ENCODE measurements at regions not wholly inside any gene's neighbourhood (a gene's known extent, or its start where the extent isn't known, plus 50 kb on each side); places are given as distances from the start of the nearest gene placed in this dataset.
"Not testable (repeated sequence)": the region's sequence is repeated elsewhere in the genome, so short reads cannot be mapped to it uniquely, and the experiment has no call there.

DNA sequence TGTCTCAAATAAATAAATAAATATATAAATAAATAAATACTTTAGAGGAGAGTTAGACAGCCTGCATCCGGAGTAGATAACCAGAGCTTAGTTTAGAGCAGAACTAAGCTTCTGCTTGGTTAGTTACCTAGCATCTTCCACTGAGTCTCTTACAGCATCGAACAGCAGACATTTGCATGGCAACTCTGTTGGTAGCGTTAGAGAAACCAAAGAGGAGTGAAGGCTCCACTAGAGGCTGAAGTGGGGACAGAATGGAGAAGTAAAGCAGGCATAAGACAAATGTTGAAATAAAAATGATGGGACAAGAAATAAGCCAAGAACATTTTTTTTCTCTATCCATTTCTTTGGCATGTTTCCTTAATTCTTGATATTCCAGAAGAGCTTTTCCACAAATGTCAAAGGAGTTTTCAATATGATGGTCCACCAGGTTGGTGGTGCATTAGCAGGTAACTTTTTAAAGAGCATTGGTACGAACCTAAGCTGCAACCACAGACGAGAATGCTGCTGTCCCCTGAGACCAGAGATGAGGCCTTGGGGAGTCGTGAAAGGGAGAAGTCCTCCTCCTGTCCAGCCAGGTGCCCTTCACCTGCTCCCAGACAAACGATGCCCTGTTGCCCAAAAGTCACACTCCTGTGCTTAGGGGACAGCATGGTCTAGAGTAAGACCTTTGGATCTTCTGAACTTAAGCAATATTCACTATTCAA lies 438.3 kb downstream of the DIRAS2 start:
- H3K4me1 ChIP-seq (ENCODE audit: control insufficient read depth in 1 of 2, insufficient read depth in 1 of 2, low read depth in 1 of 2, low read length in 1 of 2), result no peaks in the 10 kb centered on the region
- no peaks in the 10 kb centered on the region for H3K9me3 ChIP-seq
- no peak overlapping the region for H3K27ac ChIP-seq
- H3K36me3 ChIP-seq, result no peaks in the 10 kb centered on the region
- TF ChIP-seq, protein P1, sequence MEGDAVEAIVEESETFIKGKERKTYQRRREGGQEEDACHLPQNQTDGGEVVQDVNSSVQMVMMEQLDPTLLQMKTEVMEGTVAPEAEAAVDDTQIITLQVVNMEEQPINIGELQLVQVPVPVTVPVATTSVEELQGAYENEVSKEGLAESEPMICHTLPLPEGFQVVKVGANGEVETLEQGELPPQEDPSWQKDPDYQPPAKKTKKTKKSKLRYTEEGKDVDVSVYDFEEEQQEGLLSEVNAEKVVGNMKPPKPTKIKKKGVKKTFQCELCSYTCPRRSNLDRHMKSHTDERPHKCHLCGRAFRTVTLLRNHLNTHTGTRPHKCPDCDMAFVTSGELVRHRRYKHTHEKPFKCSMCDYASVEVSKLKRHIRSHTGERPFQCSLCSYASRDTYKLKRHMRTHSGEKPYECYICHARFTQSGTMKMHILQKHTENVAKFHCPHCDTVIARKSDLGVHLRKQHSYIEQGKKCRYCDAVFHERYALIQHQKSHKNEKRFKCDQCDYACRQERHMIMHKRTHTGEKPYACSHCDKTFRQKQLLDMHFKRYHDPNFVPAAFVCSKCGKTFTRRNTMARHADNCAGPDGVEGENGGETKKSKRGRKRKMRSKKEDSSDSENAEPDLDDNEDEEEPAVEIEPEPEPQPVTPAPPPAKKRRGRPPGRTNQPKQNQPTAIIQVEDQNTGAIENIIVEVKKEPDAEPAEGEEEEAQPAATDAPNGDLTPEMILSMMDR (IDR thresholded peaks at IDR 0.05), result no peak
- no peaks in the 10 kb centered on the region for H3K27me3 ChIP-seq
- H3K4me3 ChIP-seq (ENCODE audit: low read depth in 1 of 2, low read length in 1 of 2), result no peak overlapping the region

DNA sequence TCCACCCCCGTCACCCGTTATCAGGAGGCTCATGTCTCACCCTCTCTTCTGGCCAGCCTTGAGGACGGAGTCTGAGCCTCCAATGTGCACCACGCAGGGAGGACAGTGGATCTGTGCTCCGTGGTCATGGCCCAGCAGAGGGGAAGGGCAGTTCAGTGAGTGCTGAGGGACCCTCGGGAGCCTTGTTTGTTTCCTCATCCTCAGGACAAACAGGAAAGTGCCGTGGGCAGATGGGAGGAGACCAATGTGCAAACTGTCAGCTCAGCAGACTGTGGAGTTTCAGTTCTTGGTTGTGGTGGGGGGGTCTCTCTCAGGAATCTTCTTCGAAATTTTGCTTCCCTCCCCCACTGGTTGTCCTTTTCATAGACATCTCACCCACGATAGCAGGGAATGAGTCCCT lies 429.6 kb downstream of the DIRAS2 start:
- not testable (repeated sequence) for H3K27ac ChIP-seq; H3K9me3 ChIP-seq; H3K36me3 ChIP-seq; H3K27me3 ChIP-seq; H3K4me1 ChIP-seq (ENCODE audit: control insufficient read depth in 1 of 2, insufficient read depth in 1 of 2, low read depth in 1 of 2, low read length in 1 of 2); H3K4me3 ChIP-seq (ENCODE audit: low read depth in 1 of 2, low read length in 1 of 2)

DNA sequence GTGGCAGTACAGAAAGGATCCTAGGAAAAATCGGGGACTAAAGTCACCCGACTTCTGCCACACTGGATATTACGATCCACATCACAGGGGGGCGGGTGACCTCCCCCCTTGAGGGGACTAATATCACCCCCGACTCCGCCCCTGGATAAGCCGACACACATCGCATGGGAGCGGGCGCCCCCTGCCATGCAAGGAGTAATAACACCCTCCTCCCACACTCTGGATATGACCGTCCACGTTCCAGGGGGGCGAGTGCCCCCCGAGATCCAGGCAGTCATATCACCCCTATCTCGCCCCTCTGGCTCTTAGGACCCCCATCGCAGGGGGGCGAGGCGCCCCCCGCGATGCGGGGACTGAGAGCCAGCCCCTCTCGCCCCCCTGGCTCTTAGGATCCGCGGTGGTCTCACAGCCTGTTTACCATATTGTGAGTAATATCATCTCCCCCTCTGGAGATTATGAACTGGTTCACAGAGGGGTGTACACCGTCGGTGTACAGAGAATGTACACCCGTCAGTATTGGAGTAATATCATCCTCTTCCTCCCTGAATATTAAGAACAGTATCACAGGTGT lies 423.0 kb downstream of the DIRAS2 start:
- TF ChIP-seq, protein P1 (IDR thresholded peaks at IDR 0.05), result no peak
- Histone ChIP-seq H3K4me1 (ENCODE audit: control insufficient read depth in 1 of 2, insufficient read depth in 1 of 2, low read depth in 1 of 2, low read length in 1 of 2) (peaks cover 0 to 3% of the 10 kb centered on the region in 2 experiments), H3K9me3 (no peaks in the 10 kb centered on the region), H3K36me3 (no peaks in the 10 kb centered on the region), H3K27me3 (peaks cover 25% of the 10 kb centered on the region), H3K27ac (no peak overlapping the region), H3K4me3 (ENCODE audit: low read depth in 1 of 2, low read length in 1 of 2) (no peak overlapping the region)

DNA sequence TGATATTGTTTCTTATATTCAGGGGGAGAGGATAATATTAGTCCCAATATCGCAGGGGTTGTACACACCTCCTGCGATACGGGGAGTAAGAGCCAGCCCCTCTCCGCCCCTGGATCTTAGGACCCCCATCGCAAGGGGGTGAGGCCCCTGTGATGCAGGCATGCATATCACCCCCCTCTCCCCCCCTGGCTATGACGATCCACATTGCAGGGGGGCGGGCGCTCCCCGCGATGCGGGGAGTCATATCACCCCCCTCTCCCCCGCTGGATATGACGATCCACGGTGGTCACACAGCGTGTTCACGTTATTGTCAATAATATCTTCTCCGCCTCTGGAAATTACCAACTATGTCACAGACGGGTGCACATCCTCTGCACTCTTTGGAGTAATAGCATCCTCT lies 420.7 kb downstream of the DIRAS2 start:
- not testable (repeated sequence) for H3K4me3 ChIP-seq (ENCODE audit: low read depth in 1 of 2, low read length in 1 of 2); H3K36me3 ChIP-seq; H3K27ac ChIP-seq; H3K4me1 ChIP-seq (ENCODE audit: control insufficient read depth in 1 of 2, insufficient read depth in 1 of 2, low read depth in 1 of 2, low read length in 1 of 2); H3K9me3 ChIP-seq
- H3K27me3 ChIP-seq, result peaks cover 25% of the 10 kb centered on the region

DNA sequence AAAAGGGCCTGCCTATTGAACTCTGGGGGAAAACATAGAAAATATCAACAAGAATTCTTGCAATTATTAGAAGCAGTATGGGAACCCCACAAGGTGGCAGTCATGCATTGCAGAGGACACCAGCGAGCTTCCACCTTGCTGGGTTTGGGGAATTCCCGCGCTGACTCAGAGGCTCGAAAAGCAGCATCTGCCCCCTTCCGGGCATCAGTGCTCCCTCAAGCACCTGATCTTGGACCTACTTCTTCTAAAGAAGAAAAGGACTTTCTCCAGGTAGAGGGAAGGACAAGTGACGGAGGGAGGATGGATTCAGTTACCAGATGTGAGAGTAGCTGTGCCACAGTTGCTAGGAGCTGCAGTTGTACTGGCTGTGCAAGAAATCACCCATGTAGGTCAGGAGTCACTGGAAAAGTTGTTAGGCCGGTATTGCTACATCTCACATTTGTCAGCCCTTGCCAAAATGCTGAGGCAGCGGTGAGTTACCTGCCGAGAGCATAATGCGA lies 415.7 kb downstream of the DIRAS2 start:
- H3K4me1 ChIP-seq (ENCODE audit: control insufficient read depth in 1 of 2, insufficient read depth in 1 of 2, low read depth in 1 of 2, low read length in 1 of 2); H3K27me3 ChIP-seq; H3K36me3 ChIP-seq; H3K9me3 ChIP-seq; H3K27ac ChIP-seq; H3K4me3 ChIP-seq (ENCODE audit: low read depth in 1 of 2, low read length in 1 of 2): not testable (repeated sequence)

DNA sequence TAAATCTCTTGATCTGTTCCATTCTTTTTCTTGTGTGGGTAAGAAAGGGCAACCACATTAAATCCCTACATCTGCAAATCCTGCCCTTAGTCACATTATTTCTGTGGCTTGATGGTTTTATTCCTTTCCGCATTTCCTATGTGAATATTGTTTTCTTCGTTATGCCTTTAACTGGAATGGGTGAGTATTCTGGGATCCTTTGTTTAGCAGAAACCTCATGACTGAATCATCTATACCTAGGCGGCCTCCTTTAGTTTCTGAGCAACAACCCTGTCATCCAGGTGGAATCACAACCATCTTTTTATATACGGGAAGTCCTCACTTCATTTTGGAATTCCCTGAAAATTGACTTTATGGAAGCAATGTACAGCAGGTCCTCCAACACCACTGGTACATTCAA lies 409.5 kb downstream of the DIRAS2 start:
- H3K36me3 ChIP-seq; H3K4me1 ChIP-seq (ENCODE audit: control insufficient read depth in 1 of 2, insufficient read depth in 1 of 2, low read depth in 1 of 2, low read length in 1 of 2); H3K27ac ChIP-seq; H3K4me3 ChIP-seq (ENCODE audit: low read depth in 1 of 2, low read length in 1 of 2); H3K27me3 ChIP-seq; H3K9me3 ChIP-seq: not testable (repeated sequence)

DNA sequence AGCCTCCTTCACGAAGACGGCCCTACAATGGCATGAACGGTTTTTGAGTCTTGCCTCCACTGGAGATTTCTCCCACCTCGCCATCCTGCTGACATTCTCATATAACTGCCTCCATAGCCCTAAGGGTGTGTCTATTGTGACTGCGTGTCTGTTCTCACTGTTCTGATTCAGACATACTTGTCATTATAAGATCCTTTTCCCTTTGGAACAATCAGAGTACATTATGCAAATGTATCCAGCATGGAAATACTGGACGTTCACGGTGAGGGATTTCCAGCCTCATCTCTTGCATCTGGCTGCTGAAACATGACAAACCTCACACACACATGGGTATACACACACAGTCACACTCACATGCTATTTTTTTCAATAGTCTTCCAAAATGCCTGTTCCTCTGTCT lies 402.1 kb downstream of the DIRAS2 start:
- Histone ChIP-seq H3K9me3 (no peaks in the 10 kb centered on the region), H3K4me3 (ENCODE audit: low read depth in 1 of 2, low read length in 1 of 2) (no peak overlapping the region), H3K36me3 (no peaks in the 10 kb centered on the region), H3K4me1 (ENCODE audit: control insufficient read depth in 1 of 2, insufficient read depth in 1 of 2, low read depth in 1 of 2, low read length in 1 of 2) (no peaks in the 10 kb centered on the region), H3K27me3 (no peaks in the 10 kb centered on the region), H3K27ac (no peak overlapping the region)
- TF ChIP-seq, protein P1 (IDR thresholded peaks at IDR 0.05), result no peak

Measured in neutrophil (primary cell).